Activated T-cell treated with anti-CD3 and anti-CD28 coated beads, Interleukin-2, amount 50 U/mL, for 4 hours (primary cell): ENCODE measurements at regions not wholly inside any gene's neighbourhood (a gene's known extent, or its start where the extent isn't known, plus 50 kb on each side); places are given as distances from the start of the nearest gene placed in this dataset.

ENCODE experiments used
- ATAC-seq, 2 donors: fragments of 200-7000 bp; cut with Tn5 transposase; one replicate each; pipeline ENCODE4 v1.10.0; 2021
- DNase-seq: peaks from one replicate; pipeline ENCODE4 v3.0.0-alpha.2; 2020
- H3K27me3 Mint-ChIP-seq: one replicate; pipeline ENCODE4 v1.8.0; 2021; ENCODE audit warnings: low read depth, mixed read lengths
- H3K36me3 Mint-ChIP-seq: one replicate; pipeline ENCODE4 v1.8.0; 2022; ENCODE audit warnings: mixed read lengths; ENCODE audit not compliant: insufficient read depth
- H3K4me1 Mint-ChIP-seq: one replicate; pipeline ENCODE4 v1.8.0; 2021; ENCODE audit warnings: low read depth, mixed read lengths
- H3K4me3 Mint-ChIP-seq: one replicate; pipeline ENCODE4 v1.8.0; 2021; ENCODE audit warnings: mild to moderate bottlenecking, moderate library complexity, mixed read lengths
- H3K9me3 Mint-ChIP-seq: one replicate; pipeline ENCODE4 v1.8.0; 2021; ENCODE audit warnings: mixed read lengths

DNA sequence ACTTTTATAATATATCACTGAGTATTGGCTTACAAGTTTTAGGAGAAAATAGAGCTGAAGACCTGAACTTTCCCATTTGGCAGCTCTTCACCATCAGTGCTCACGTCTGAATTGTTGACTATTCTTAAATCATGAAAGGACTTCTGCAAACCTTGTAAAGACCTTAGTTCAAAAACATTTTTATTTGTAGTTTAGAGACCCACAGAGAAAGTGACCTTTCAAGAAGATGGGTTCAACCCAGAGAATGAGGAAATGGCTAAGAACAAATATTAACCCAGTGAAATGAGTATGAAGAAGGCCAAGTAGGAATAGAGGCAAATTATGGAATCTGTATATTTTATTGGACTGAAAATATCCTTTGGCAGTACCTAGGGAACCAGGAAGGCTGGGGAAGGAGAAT, 1151.1 kb downstream of the GATA3 start:
- H3K4me3 Mint-ChIP-seq, result no peak overlapping the region
- no peak for DNase-seq
- no peaks in the 10 kb centered on the region for H3K36me3 Mint-ChIP-seq
- ATAC-seq, result no peak
- H3K27me3 Mint-ChIP-seq, result peaks cover 2% of the 10 kb centered on the region
- no peaks in the 10 kb centered on the region for H3K9me3 Mint-ChIP-seq
- peaks cover 4% of the 10 kb centered on the region for H3K4me1 Mint-ChIP-seq

DNA sequence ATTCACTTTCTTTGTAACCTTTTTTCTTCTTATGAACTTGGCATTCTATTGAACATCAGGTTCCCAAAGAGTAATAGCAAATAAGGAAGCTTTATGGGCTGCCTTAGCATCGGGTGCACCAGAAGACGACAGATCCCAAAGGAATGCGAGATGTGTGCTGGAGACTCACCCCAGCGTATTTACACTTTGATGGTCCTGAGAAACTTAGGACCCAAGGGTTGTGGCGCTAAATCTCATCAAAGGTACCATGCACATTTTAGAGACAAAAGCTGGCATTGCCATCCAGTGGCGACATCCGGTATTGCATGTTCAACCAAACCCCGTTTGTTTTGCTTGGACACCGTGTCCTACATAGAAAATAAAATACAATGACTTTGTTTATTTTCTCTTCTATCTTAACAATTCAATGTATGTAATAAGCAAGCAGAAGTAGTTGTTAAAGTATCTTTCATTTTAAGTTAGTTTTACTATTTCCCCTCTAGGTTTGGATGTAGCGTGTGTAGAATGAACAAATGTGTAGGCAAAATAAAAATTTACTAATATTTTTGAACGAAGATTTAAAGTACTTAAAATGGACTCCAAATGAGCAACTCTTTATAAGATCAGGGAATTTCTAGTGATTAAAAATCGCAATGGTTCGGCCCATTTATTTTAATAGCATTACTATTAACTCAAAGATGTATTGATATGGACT, 1154.8 kb downstream of the GATA3 start:
- no peaks in the 10 kb centered on the region for H3K9me3 Mint-ChIP-seq
- H3K36me3 Mint-ChIP-seq, result no peaks in the 10 kb centered on the region
- H3K27me3 Mint-ChIP-seq, result peaks cover 8% of the 10 kb centered on the region
- no peak overlapping the region for H3K4me3 Mint-ChIP-seq
- peaks cover 4% of the 10 kb centered on the region for H3K4me1 Mint-ChIP-seq
- DNase-seq (peak; percentile 75), ATAC-seq (peak; percentile 43 to 55)

DNA sequence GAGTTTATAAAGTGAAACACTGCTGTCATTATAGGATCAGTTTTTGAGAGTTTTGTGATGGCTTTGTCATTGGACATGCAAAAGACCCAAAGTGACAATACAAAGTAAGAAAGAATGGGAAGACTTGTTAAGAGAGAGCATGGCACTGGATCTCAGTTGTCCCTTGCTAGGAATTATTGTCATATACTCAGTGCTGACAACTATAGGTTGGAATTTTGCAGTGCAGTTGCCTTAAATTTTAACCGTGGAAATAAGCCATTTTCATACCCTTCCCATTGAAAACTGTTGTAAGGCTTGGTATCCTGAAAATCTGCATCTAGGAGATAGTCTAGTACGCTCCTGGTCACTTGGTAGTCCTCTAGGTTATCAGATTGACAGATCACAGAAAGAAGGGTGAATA, 1156.7 kb downstream of the GATA3 start:
- Mint-ChIP-seq H3K9me3 (no peaks in the 10 kb centered on the region), H3K27me3 (peaks cover 11% of the 10 kb centered on the region), H3K4me3 (no peak overlapping the region), H3K4me1 (peaks cover 4% of the 10 kb centered on the region), H3K36me3 (no peaks in the 10 kb centered on the region)
- DNase-seq, result no peak
- ATAC-seq, result no peak

DNA sequence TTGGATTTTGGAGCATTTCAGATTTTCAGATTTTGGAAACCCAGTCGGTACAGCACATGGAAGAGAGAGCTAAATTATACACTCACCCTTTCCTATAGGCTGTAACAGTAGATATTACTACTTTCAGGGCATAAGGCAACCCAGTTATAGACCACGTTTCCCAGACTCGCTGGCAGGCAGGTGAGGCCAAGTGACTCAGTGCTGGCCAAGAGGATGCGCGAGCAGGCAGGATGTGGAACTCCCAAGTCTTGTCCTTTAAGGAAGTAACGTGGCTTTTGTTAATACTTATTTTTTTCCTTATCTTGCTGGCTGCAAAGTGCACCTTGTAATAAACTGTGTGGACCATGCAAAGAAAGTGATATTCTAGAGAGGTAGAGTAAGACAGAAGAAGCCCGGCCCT, 1160.1 kb downstream of the GATA3 start:
- peaks cover 11% of the 10 kb centered on the region for H3K27me3 Mint-ChIP-seq
- no peaks in the 10 kb centered on the region for H3K9me3 Mint-ChIP-seq
- no peaks in the 10 kb centered on the region for H3K36me3 Mint-ChIP-seq
- no peak overlapping the region for H3K4me3 Mint-ChIP-seq
- no peak for ATAC-seq
- H3K4me1 Mint-ChIP-seq, result no peaks in the 10 kb centered on the region
- DNase-seq, result no peak

DNA sequence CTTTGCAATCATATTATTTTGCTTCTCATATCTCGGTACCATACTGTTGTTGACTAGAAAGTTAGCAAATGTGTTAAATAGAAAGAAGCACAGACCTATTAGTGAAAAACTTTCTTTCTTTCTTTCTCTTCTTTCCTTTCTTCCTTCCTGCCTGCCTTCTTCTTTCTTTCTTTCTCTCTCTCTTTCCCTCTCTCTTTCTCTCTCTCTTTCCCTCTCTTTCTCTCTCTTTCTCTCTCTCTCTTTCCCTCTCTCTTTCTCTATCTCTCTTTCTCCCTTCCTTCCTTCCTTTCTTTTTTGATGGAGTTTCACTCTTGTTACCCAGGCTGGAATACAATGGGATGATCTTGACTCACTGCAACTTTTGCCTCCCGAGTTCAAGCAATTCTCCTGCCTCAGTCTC, 1160.6 kb downstream of the GATA3 start:
- H3K4me1 Mint-ChIP-seq, result no peaks in the 10 kb centered on the region
- DNase-seq, result no peak

DNA sequence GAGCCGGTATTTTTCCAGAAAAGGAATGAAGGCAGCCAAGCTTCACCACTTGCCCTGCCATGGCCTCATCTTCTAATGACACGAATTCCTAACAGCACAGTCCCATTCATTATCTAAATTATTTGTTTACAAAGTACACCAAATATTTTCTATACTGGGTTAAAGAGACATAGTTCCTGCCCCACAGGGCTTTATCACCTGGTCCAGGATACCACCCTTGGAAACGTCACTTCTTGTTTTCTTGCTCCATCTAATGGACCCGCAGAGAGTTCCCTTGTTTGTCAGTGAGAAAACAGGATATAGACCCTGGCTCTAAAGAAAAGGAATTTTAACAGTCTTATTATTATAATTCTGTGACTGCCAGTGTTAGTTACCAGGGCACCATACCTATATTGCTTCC, 1165.4 kb downstream of the GATA3 start:
- ATAC-seq, result no peak
- Mint-ChIP-seq H3K27me3 (peaks cover 5% of the 10 kb centered on the region), H3K4me3 (no peak overlapping the region), H3K4me1 (no peaks in the 10 kb centered on the region), H3K9me3 (no peaks in the 10 kb centered on the region), H3K36me3 (no peaks in the 10 kb centered on the region)
- no peak for DNase-seq

More for the DNA sequence above, 1160.6 kb downstream of the GATA3 start:
- ATAC-seq, result no peak
- no peaks in the 10 kb centered on the region for H3K36me3 Mint-ChIP-seq
- no peak overlapping the region for H3K4me3 Mint-ChIP-seq
- H3K9me3 Mint-ChIP-seq, result no peaks in the 10 kb centered on the region
- peaks cover 11% of the 10 kb centered on the region for H3K27me3 Mint-ChIP-seq

DNA sequence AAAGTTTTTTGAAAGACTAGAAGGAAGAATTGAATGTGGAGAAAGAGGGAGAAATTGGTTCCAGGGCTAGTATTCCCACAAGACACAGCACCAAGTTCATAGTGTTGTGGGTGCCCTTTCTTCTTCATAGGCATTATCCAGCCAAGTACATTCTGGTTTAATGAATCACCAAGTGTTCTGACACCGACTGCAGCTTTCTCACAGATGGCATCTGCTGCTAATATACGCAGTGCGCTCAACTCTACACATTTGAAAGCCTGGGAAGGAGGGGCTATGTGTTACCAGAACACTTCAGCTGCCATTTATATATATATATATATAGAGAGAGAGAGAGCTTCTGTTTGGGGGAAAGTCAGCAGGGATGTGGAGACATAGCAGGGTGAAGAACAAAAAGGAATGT, 1168.4 kb downstream of the GATA3 start:
- ATAC-seq, result no peak
- H3K9me3 Mint-ChIP-seq, result no peaks in the 10 kb centered on the region

DNA sequence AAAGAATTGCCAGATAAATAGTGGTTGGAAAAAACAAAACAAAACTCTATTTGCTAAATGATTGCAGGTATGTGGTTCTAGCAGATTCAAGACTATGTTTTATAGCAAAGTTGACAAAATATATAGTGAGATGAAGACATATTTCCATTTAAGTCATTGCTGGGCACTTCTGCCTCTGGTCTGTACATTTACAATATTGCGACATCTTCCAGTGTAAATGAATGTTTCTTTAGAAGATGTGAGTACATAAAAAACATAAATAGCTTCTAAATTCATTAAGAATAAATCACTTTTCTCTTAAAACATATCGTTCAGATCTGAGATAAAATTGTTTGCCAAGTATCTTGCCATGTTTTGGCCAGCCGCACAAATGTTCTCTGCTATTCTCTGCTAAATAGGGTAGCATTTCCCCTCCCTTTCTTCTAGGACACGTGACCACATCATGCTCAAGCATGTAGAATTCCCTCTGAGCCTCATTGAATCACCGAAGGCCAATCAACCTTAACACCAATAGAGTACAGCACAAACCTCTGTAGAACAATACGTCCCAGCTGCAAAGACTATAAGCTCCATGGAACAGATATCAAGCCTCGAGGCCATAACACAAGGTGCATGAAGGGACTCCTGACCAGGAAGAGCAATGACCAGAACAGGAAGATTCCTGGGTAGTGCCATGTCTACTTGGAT, 1173.3 kb downstream of the GATA3 start:
- Mint-ChIP-seq H3K4me3 (no peak overlapping the region), H3K4me1 (peaks cover 13% of the 10 kb centered on the region)
- no peak for ATAC-seq

More for the DNA sequence above, 1168.4 kb downstream of the GATA3 start:
- Mint-ChIP-seq H3K4me1 (no peaks in the 10 kb centered on the region), H3K27me3 (peaks cover 7% of the 10 kb centered on the region), H3K36me3 (no peaks in the 10 kb centered on the region), H3K4me3 (no peak overlapping the region)
- DNase-seq, result no peak

DNA sequence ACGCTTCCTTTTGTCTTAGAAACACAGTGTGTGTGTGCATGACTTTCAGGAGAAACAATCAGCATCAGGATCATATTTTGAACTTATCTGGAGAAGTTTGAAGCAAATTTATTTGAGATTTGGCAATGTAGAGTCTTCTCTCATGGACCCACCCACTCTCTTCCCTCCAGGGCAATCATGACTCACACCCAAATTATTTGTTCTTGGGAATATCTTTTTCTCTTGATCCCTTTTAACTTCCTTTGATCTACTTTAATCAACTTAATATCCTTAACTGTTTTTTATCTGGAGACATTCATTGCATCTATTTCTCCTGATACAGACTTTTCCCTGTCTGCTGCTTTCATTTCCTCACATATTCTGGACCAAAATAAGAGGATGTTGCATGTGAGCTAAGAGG, 1174.3 kb downstream of the GATA3 start:
- DNase-seq, result no peak
- Mint-ChIP-seq H3K9me3 (no peaks in the 10 kb centered on the region), H3K4me3 (no peak overlapping the region), H3K27me3 (peaks cover 39% of the 10 kb centered on the region), H3K4me1 (peaks cover 13% of the 10 kb centered on the region), H3K36me3 (no peaks in the 10 kb centered on the region)
- no peak for ATAC-seq

More for the DNA sequence above, 1173.3 kb downstream of the GATA3 start:
- H3K36me3 Mint-ChIP-seq, result no peaks in the 10 kb centered on the region
- peaks cover 37% of the 10 kb centered on the region for H3K27me3 Mint-ChIP-seq
- no peak for DNase-seq
- no peaks in the 10 kb centered on the region for H3K9me3 Mint-ChIP-seq

DNA sequence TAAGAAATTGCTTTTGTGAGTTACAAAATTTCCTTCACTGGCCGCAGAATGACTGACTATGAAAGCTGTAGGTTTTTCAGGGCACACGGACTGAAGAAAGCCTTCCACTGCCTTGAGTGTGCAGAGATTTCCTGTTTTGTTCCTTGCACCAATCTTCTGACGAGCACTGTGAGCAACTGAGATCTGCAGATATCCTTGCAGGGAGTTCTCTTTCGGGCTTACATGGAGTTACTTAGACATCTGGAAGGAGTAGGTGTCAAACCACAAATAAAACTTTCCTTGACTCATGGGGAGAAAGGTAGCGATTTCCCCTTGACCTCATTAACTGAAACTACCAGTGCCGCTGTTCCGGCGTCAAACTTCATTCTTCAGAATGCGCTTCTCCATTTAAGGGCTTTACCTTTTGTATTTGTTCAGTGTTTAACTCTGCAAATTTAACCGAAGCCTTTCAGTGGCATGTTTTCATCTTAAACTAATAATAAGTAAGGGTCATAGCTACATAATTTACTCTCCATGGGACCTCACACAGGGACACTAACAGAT, 1175.3 kb downstream of the GATA3 start:
- no peaks in the 10 kb centered on the region for H3K9me3 Mint-ChIP-seq
- H3K27me3 Mint-ChIP-seq, result peaks cover 42% of the 10 kb centered on the region
- DNase-seq, result no peak
- H3K36me3 Mint-ChIP-seq, result no peaks in the 10 kb centered on the region
- ATAC-seq, result peak; percentile 56 to 82
- H3K4me3 Mint-ChIP-seq, result peak overlapping the region; percentile 27
- H3K4me1 Mint-ChIP-seq, result peaks cover 13% of the 10 kb centered on the region

DNA sequence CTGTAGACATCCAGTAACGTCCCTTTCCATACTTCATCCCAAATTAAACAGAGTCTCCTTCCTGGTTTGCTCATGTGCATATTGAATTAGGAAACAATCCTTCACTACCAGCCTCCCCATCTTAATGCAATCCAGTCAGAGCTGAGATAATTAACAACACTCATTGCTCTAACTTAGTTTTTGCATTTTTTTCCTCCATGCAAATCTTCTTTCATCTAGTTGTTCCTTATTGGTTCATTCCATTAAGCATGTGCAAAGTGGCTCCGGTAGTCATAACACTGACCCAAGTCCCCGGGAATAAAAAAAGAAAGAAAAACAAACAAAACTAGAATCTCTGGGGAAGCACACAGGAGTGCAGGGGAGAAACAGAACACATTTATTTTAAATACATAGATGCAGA, 1176.1 kb downstream of the GATA3 start:
- DNase-seq, result no peak
- H3K4me1 Mint-ChIP-seq, result peaks cover 13% of the 10 kb centered on the region
- H3K36me3 Mint-ChIP-seq, result no peaks in the 10 kb centered on the region
- H3K9me3 Mint-ChIP-seq, result no peaks in the 10 kb centered on the region
- H3K27me3 Mint-ChIP-seq, result peaks cover 46% of the 10 kb centered on the region
- no peak for ATAC-seq
- no peak overlapping the region for H3K4me3 Mint-ChIP-seq

DNA sequence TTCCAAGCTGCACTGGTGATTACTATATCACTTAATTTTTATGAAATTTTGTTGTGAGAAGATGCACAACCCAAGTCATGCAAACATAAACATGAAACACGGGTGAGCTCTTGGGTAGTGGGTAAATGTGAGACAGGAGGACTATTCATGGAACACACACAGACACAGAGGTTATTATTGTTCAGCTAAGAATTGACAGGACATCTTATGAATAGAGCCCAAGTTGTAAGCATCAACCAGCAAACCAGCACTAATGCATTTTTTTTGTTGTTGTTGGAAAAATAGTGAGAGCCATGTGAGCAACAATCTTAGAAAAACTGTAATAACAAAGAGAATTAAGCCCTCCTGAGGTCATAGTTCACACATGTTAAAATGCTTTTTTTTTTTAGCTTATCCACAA, 1179.7 kb downstream of the GATA3 start:
- Mint-ChIP-seq H3K9me3 (no peaks in the 10 kb centered on the region), H3K4me1 (peaks cover 9% of the 10 kb centered on the region), H3K4me3 (no peak overlapping the region), H3K27me3 (peaks cover 40% of the 10 kb centered on the region), H3K36me3 (no peaks in the 10 kb centered on the region)
- no peak for DNase-seq
- no peak for ATAC-seq

DNA sequence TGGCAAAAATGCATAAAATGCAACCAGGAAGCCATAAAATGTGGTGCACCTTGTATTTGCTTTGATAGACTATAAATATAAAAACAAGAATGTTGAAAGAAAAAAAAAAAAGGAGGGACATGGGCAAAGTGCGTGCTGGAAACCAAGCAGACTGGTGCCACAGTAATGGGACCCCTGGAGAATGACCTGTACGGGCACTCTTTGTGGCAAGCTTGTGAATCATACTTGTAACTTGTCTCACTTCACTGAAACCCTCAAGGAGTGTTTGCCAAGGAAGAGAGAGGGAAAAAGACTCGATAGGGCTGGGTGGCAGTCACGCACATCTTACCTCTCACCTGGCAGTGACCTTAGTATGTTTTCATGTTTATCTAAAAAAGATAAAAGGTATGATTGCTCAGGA, 1183.6 kb downstream of the GATA3 start:
- Mint-ChIP-seq H3K27me3 (peaks cover 20% of the 10 kb centered on the region), H3K9me3 (no peaks in the 10 kb centered on the region)

DNA sequence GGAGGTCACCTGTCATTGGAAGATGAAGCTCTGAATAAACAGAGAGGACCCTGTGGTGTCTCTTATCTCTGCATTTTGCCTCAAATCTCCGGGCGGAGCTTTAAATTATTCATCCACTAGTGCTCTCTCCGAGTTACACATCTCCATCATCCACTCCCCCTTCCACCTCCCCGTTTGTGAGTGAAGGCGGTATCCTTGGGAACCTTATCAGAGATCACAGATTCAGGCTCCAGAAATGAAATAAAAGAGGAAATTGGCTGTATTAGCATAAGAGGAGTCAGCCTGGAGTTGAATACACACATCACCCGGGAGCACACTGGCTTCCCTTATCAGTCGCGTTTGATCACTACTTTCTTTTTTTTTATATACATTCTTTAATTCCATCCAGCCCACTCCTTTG, 1184.8 kb downstream of the GATA3 start:
- no peaks in the 10 kb centered on the region for H3K4me1 Mint-ChIP-seq
- peaks cover 26% of the 10 kb centered on the region for H3K27me3 Mint-ChIP-seq
- H3K9me3 Mint-ChIP-seq, result no peaks in the 10 kb centered on the region
- H3K36me3 Mint-ChIP-seq, result no peaks in the 10 kb centered on the region
- H3K4me3 Mint-ChIP-seq, result no peak overlapping the region
- DNase-seq (no peak), ATAC-seq (no peak)

More for the DNA sequence above, 1183.6 kb downstream of the GATA3 start:
- H3K4me3 Mint-ChIP-seq, result no peak overlapping the region
- DNase-seq, result no peak
- no peak for ATAC-seq
- H3K4me1 Mint-ChIP-seq, result no peaks in the 10 kb centered on the region
- H3K36me3 Mint-ChIP-seq, result no peaks in the 10 kb centered on the region

DNA sequence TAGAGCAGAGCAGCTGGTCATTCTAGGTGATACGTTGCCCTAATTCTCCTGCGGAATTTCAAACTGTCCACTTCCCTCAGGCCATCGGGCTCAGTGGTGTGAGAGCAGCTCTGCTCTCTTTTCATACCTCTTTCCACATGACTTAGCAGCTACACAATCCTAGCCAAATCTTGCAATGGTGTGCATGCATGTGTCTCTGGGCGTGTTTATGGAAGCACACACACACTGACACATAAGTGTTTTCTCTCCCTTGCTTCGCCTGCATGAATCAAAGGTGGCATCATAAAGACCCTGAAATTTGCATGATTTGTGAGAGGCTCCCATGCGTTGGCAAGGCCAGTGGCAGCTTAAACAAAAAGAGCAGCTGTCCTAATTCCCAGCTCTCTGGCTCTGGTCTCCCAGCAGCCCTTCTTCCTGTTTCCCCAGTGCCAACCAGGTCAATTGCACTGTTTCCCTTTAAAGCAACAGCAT, 1189.5 kb downstream of the GATA3 start:
- Mint-ChIP-seq H3K4me3 (no peak overlapping the region), H3K4me1 (no peaks in the 10 kb centered on the region), H3K27me3 (peaks cover 33% of the 10 kb centered on the region), H3K9me3 (no peaks in the 10 kb centered on the region), H3K36me3 (no peaks in the 10 kb centered on the region)
- no peak for DNase-seq
- no peak for ATAC-seq
